K562 (cell line): ENCODE measurements at regions not wholly inside any gene's neighbourhood (a gene's known extent, or its start where the extent isn't known, plus 50 kb on each side); places are given as distances from the start of the nearest gene placed in this dataset.

ENCODE experiments used
- ATAC-seq: fragments of 200-7000 bp; cut with Tn5 transposase; 3 replicates; pipeline ENCODE4 v1.9.1; 2020; ENCODE audit warnings: moderate library complexity
- BruUV-seq: library from RNA; stranded (reverse); fragments of 400-500 nt; replicated peaks from 2 replicates; lab custom pipeline; 2021; lab: Mats Ljungman, UMichigan
- CTCF ChIA-PET: fragments of 300-600 bp; formaldehyde crosslinking; extraction: SDS; loops from one replicate; lab custom pipeline; 2021; ENCODE audit warnings: low intra/inter-chr PET ratio; lab: Yijun Ruan, JAX
- POLR2A ChIA-PET: fragments of 300-600, 350-650 bp; sonication (Branson Sonifier 250); formaldehyde crosslinking; extraction: SDS; loops from one replicate; lab custom pipeline; 2021; ENCODE audit warnings: antibody characterized with exemption, inconsistent platforms; lab: Yijun Ruan, JAX
- DNase-seq, 4 experiments: peaks; one replicate each; pipeline versions ENCODE4 v3.0.0 to v3.0.0-alpha.2; 2011 to 2018; ENCODE audit warnings: low spot score in 3 of 4, mixed read lengths in 3 of 4; ENCODE audit errors: extremely low read depth in 1 of 4
- FAIRE-seq: peaks from 2 replicates; lab custom pipeline; 2011; peaks lifted over from hg19 to GRCh38; lab: Jason Lieb, UNC
- H2AFZ ChIP-seq: 2 replicates; pipeline ENCODE4 v1.6.0; 2011; ENCODE audit warnings: low read depth, low read length, control low read depth, inconsistent platforms
- H3K27ac ChIP-seq: fragments of 200-600 bp; 3 replicates; pipeline ENCODE4 v1.8.0; 2011; ENCODE audit warnings: low read depth, mild to moderate bottlenecking, control low read depth, inconsistent platforms, low read length, moderate library complexity, mixed read lengths; ENCODE audit errors: extremely low read depth
- H3K27me3 ChIP-seq, 2 experiments: fragments of 300-600 bp in 1 of 2; 2 replicates in 1 of 2; 3 replicates in 1 of 2; pipeline versions ENCODE4 v1.6.0 to v1.8.0; 2011; ENCODE audit warnings: inconsistent platforms in 2 of 2, low read length in 2 of 2, mild to moderate bottlenecking in 1 of 2, mixed read lengths in 1 of 2, moderate library complexity in 1 of 2; ENCODE audit not compliant: control insufficient read depth in 2 of 2, insufficient read depth in 2 of 2
- H3K36me3 ChIP-seq: fragments of 300-600 bp; 3 replicates; pipeline ENCODE4 v1.8.0; 2011; ENCODE audit warnings: mild to moderate bottlenecking, low read length, inconsistent platforms; ENCODE audit not compliant: control insufficient read depth, insufficient read depth
- H3K4me1 ChIP-seq, 2 experiments: fragments of 200-600 bp in 1 of 2; replicated peaks in 1 of 2; 2 replicates in 1 of 2; 3 replicates in 1 of 2; pipeline versions ENCODE4 v1.5.1 to v1.8.0; 2011; ENCODE audit warnings: inconsistent platforms in 2 of 2, low read length in 2 of 2, mild to moderate bottlenecking in 1 of 2, mixed read lengths in 1 of 2, moderate library complexity in 1 of 2; ENCODE audit not compliant: control insufficient read depth in 2 of 2, insufficient read depth in 2 of 2
- H3K4me2 ChIP-seq: 2 replicates; pipeline ENCODE4 v1.6.1; 2011; ENCODE audit warnings: low read length, control low read depth, inconsistent platforms, mixed read lengths; ENCODE audit not compliant: insufficient read depth
- H3K4me3 ChIP-seq: fragments of 200-600 bp; sonication (generic), shearing (Covaris generic); 2 replicates; pipeline ENCODE4 v1.5.1; 2016; ENCODE audit warnings: control low read depth, inconsistent platforms
- H3K79me2 ChIP-seq: fragments of 200-600 bp; 3 replicates; pipeline ENCODE4 v1.8.0; 2011; ENCODE audit warnings: low read length, inconsistent platforms; ENCODE audit not compliant: control insufficient read depth, insufficient read depth
- H3K9ac ChIP-seq, 2 experiments: 2 replicates each; pipeline versions ENCODE4 v1.6.0 to v1.6.1; 2011; ENCODE audit warnings: low read depth in 2 of 2, low read length in 2 of 2, control low read depth in 1 of 2, inconsistent platforms in 1 of 2, mild to moderate bottlenecking in 1 of 2, mixed read lengths in 1 of 2; ENCODE audit not compliant: insufficient read depth in 1 of 2
- H3K9me1 ChIP-seq: one replicate; pipeline ENCODE4 v1.6.0; 2011; ENCODE audit warnings: inconsistent platforms, mild to moderate bottlenecking, low read length, moderate library complexity; ENCODE audit not compliant: control insufficient read depth, insufficient read depth
- H3K9me3 ChIP-seq: replicated peaks from 2 replicates; pipeline ENCODE4 v1.5.1; 2011; ENCODE audit warnings: low read depth, low read length, inconsistent platforms; ENCODE audit not compliant: control insufficient read depth, insufficient read depth
- H4K20me1 ChIP-seq: replicated peaks from 2 replicates; pipeline ENCODE4 v1.6.1; 2011; ENCODE audit warnings: low read length, inconsistent platforms, mixed read lengths; ENCODE audit not compliant: control insufficient read depth, insufficient read depth
- COPS2 ChIP-seq: fragments of 450-650 bp; conservative IDR thresholded peaks from 2 replicates; pipeline ENCODE4 v1.6.1; 2016; ENCODE audit warnings: mild to moderate bottlenecking, moderate library complexity
- GTF2F1 ChIP-seq: IDR thresholded peaks from 2 replicates; pipeline ENCODE4 v1.6.1; 2011; ENCODE audit warnings: low read depth, low read length, improper control_type of control experiment
- PHF8 ChIP-seq: fragments of 200-600 bp; sonication (generic); IDR thresholded peaks from 2 replicates; pipeline ENCODE4 v1.6.1; 2012; ENCODE audit warnings: mixed run types, mild to moderate bottlenecking, inconsistent platforms, low read length, moderate library complexity, borderline replicate concordance
- PML ChIP-seq: IDR thresholded peaks from 2 replicates; pipeline ENCODE4 v1.6.1; 2012; ENCODE audit warnings: low read length, inconsistent platforms
- ZBTB1 ChIP-seq: sonication (generic); formaldehyde crosslinking; IDR thresholded peaks from 2 replicates; pipeline ENCODE4 v1.8.1; 2023; ENCODE audit warnings: missing genetic modification reagents, low read depth, mild to moderate bottlenecking, borderline replicate concordance
- ZNF140 ChIP-seq: fragments of 250-450 bp; sonication (Bioruptor Pico); IDR thresholded peaks from 2 replicates; pipeline ENCODE4 v1.8.0; 2021; ENCODE audit warnings: moderate library complexity, mild to moderate bottlenecking, inconsistent platforms
- ZNF507 ChIP-seq: conservative IDR thresholded peaks from 2 replicates; pipeline ENCODE4 v1.6.1; 2017; ENCODE audit warnings: missing genetic modification characterization, missing compliant biosample characterization
- WGBS: fragments of 100-300 bp; shearing (Covaris generic); methylation state at CpG from one replicate; pipeline ENCODE4 v1.1.6; 2016; ENCODE audit warnings: low coverage, mixed read lengths; ENCODE audit not compliant: insufficient coverage; ENCODE audit errors: missing lambda C conversion rate; 5-methylcytosine and 5-hydroxymethylcytosine counted together
- in situ Hi-C: fragments of 300-500 bp; cut with MboI; formaldehyde crosslinking; loops from 4 replicates; pipeline ENCODE4 v1.15.0; 2018; ENCODE audit warnings: inconsistent platforms, mixed read lengths
- intact Hi-C: fragments of 100-400 bp; cut with micrococcal nuclease; formaldehyde crosslinking; loops from 2 replicates; pipeline ENCODE4 v1.14.2; 2022
- TF ChIP-seq, protein P1 (sequence below), 2 experiments: IDR thresholded peaks; 2 replicates each; pipeline ENCODE4 v1.6.1; 2011; ENCODE audit warnings: borderline replicate concordance in 1 of 2, control low read depth in 1 of 2, low read depth in 1 of 2, low read length in 1 of 2, mild to moderate bottlenecking in 1 of 2, mixed read lengths in 1 of 2, moderate library complexity in 1 of 2; ENCODE audit not compliant: insufficient read depth in 1 of 2, insufficient read length in 1 of 2, poor library complexity in 1 of 2, severe bottlenecking in 1 of 2; ENCODE audit errors: extremely low read depth in 1 of 2
- TF ChIP-seq, protein P2 (sequence below): sonication (generic); IDR thresholded peaks from 2 replicates; pipeline ENCODE4 v1.6.1; 2016
- TF ChIP-seq, protein P3 (sequence below): fragments of 450-650 bp; IDR thresholded peaks from 2 replicates; pipeline ENCODE4 v1.6.1; 2016; ENCODE audit warnings: missing biosample characterization, missing genetic modification characterization
- TF ChIP-seq, protein P4 (sequence below): sonication (generic); formaldehyde crosslinking; IDR thresholded peaks from 2 replicates; pipeline ENCODE4 v1.5.0; 2020; ENCODE audit warnings: missing genetic modification reagents

DNA sequence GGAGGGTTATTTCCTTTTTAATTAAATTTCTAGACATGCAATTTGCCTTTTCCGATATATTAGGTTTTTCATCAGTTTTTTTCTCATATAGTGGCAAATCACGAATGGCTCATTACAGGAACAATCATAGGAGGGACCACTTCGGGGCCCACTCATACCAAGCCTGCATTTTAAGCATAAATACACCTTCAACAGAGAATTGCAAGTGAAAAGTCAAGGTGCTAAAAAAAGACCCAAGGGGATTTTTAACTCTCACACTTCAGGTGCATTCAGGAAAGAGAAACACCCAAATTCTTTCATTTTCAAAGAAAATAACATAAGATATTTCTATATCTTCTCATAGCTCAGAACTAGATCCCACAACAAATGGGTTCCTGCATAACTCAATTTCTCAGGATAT, 979.6 kb upstream of the NR2F2 start:
- H4K20me1 ChIP-seq, result no peaks in the 10 kb centered on the region
- no peak for ATAC-seq
- no peaks in the 10 kb centered on the region for H3K4me1 ChIP-seq
- H3K27ac ChIP-seq, result no peak overlapping the region
- no peak overlapping the region for H3K4me3 ChIP-seq
- peaks cover 0 to 5% of the 10 kb centered on the region in 2 experiments; a peak in 1 of 5 replicates for H3K27me3 ChIP-seq
- CTCF ChIA-PET, result no interaction called here
- H3K79me2 ChIP-seq, result no peaks in the 10 kb centered on the region
- H3K9ac ChIP-seq, result no peak overlapping the region
- no TSS peak for BruUV-seq
- DNase-seq, result no peak
- no peak for FAIRE-seq
- H3K36me3 ChIP-seq, result no peaks in the 10 kb centered on the region
- WGBS, result 4% methylated on average over 3 of the region's 3 CpGs
- TF ChIP-seq, protein P1, sequence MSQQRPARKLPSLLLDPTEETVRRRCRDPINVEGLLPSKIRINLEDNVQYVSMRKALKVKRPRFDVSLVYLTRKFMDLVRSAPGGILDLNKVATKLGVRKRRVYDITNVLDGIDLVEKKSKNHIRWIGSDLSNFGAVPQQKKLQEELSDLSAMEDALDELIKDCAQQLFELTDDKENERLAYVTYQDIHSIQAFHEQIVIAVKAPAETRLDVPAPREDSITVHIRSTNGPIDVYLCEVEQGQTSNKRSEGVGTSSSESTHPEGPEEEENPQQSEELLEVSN (IDR thresholded peaks at IDR 0.05; ENCODE audit: borderline replicate concordance in 1 of 2, extremely low read depth in 1 of 2, insufficient read depth in 1 of 2, insufficient read length in 1 of 2, low read depth in 1 of 2, low read length in 1 of 2, poor library complexity in 1 of 2, severe bottlenecking in 1 of 2), result no peak
- TF ChIP-seq PML (no peak), PHF8 (no peak), ZNF507 (tag) (no peak), GTF2F1 (no peak), ZBTB1 (no peak), COPS2 (no peak), ZNF140 (CRISPR knock-in tag) (no peak)
- TF ChIP-seq, protein P2, sequence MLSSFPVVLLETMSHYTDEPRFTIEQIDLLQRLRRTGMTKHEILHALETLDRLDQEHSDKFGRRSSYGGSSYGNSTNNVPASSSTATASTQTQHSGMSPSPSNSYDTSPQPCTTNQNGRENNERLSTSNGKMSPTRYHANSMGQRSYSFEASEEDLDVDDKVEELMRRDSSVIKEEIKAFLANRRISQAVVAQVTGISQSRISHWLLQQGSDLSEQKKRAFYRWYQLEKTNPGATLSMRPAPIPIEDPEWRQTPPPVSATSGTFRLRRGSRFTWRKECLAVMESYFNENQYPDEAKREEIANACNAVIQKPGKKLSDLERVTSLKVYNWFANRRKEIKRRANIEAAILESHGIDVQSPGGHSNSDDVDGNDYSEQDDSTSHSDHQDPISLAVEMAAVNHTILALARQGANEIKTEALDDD, result no peak
- TF ChIP-seq, protein P3, sequence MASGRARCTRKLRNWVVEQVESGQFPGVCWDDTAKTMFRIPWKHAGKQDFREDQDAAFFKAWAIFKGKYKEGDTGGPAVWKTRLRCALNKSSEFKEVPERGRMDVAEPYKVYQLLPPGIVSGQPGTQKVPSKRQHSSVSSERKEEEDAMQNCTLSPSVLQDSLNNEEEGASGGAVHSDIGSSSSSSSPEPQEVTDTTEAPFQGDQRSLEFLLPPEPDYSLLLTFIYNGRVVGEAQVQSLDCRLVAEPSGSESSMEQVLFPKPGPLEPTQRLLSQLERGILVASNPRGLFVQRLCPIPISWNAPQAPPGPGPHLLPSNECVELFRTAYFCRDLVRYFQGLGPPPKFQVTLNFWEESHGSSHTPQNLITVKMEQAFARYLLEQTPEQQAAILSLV (tag), result no peak
- TF ChIP-seq, protein P4, sequence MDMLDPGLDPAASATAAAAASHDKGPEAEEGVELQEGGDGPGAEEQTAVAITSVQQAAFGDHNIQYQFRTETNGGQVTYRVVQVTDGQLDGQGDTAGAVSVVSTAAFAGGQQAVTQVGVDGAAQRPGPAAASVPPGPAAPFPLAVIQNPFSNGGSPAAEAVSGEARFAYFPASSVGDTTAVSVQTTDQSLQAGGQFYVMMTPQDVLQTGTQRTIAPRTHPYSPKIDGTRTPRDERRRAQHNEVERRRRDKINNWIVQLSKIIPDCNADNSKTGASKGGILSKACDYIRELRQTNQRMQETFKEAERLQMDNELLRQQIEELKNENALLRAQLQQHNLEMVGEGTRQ (CRISPR knock-in tag), result no peak
- TF ChIP-seq, all 486 proteins: peak for 0
- POLR2A ChIA-PET, result interaction anchor here (1.7 kb wide), 1 partner anchor 19 kb away, joined by 3 read pairs; no protein-coding TSS in a partner anchor
- no peaks in the 10 kb centered on the region for H3K9me3 ChIP-seq
- H2AFZ ChIP-seq, result no peak overlapping the region
- intact Hi-C loops (no loop called here), in situ Hi-C loops (no loop called here)
- no peaks in the 10 kb centered on the region for H3K9me1 ChIP-seq
- H3K4me2 ChIP-seq, result no peak overlapping the region
